ENCODE measurements at regions not wholly inside any gene's neighbourhood (a gene's known extent, or its start where the extent isn't known, plus 50 kb on each side); places are given as distances from the start of the nearest gene placed in this dataset.
A peak's percentile ranks its signal among the peaks of the same experiment; 100 is the strongest.
"Not testable (repeated sequence)": the region's sequence is repeated elsewhere in the genome, so short reads cannot be mapped to it uniquely, and the experiment has no call there.

DNA sequence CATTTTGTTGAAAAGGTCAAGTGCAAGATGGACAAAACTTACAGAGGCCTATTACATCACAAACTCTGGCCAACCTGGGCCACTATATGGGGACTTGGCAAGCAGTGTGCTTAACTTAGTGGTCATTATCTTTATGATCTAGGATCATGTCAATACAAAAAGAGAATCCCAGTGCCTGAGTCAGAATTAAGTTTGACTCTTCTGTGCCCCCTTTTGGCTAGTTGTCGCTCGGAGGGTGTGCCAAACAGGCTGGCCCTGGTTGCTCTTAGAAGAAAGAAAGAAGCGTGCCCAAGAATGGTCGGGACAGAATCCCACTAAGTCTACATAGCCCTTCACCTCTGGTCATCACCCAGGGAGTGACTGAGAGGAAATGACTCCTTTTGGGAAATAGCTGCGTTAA lies 100.1 kb downstream of the EIF4E start:
- DNase-seq (ENCODE audit: low read depth) = no peak

DNA sequence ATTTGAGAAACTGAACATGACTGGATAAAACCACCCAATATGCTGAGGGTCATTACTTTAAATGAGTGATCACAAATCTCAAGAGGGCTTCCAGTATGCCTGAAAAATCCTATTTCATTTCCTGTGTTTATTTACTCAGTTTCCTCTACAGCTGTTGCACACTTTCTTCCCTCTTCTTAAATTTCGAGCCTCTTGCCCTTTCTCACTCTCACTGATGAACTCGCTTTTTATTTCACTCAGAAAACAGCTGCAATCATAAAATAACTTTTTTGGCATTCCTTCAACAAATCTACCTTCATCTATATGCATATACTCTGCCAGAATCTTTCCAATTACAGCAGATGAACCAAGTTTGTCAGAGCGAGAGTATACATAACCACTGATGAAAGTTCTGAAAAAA lies 101.3 kb downstream of the EIF4E start:
- no peak for DNase-seq (ENCODE audit: low read depth)

DNA sequence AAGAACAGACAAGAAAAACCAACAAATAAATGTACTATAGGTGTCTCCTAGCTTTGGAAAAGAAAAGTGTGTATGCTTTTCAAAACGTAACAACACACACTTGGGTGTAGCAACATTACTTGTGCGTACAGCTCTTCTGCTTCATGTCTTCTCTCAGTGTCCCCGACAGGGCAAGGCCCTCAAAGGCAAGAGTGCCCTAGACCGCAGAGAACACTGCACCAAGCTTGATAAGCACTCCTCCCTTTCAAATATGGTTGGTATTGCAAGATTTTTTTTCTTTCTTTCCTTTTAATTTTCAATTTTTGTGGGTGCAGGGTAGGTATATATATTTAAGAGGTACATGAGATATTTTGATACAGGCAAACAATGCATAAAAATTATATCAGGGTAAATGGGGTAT lies 106.8 kb downstream of the EIF4E start:
- DNase-seq (ENCODE audit: low read depth) = no peak

DNA sequence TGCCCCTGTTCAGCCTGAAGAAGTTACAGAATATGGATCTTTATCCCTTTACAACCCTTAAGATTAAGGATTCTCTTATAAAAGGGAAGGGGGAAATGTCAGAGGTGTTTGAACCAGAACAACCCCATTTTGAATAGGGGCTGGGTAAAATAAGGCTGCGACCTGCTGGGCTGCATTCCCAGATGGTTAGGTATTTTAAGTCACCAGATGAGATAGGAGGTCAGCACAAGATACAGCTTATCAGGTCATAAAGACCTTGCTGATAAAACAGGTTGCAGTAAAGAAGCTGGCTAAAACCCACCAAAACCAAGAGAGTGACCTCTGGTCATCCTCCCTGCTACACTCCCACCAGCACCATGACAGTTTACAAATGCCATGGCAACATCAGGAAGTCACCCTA lies 110.8 kb downstream of the EIF4E start:
- DNase-seq (ENCODE audit: low read depth) = not testable (repeated sequence)

DNA sequence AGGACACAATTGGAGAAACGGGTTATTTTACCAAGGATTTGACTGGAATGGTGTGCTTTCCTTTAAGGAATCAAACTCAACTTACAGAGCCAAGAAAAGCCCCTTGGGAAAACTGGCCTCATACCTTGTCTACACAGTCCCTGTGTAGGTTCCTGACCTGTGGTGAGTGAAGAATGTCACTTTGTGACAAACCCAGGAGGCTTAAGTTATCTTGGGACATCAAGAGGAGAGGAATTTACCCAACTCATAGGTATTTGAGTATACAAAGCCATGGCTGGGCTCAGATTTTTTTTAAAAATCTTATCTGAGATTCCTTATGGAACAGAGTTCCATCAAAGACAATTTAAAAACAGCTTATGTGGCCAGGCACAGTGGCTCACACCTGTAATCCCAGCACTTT lies 112.1 kb downstream of the EIF4E start:
- no peak for DNase-seq (ENCODE audit: low read depth)

DNA sequence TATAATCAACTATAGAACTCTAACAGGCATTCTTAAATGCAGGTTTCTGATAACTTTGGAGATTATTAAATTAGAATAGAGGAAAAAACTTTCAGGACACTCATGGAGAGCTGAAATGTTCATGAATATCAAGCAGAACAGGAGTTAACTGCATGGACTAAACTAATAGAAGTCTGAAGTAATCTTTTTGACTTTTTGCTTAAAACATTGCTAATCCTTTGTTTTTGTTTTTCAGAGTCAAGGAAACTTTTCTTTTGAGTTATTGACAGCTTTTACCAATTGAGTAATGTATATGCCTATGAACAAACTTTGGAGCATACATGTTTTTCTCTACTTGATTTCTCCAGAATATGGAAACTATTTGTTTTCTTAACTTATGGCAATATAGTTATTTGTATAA lies 112.5 kb downstream of the EIF4E start:
- DNase-seq (ENCODE audit: low read depth) = no peak

DNA sequence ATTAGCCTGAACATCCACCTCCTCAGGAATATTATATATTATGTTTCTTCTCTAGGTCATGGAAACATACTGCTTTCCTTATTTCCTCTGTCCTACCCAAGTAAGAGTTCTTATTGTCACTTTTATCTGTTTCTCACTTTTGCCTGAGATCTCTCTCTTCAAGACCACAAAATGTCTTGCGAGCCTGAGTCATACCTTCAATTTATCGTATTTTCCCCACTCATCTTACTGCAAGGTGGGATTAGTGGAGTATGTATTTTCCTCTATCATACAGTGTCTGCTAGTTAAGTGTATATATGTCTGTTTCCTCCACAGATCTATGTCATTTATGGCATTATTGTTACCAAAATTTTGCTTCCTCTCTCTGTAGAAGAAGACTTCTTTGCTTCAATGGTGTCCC lies 124.5 kb downstream of the EIF4E start:
- no peak for DNase-seq (ENCODE audit: low read depth)

DNA sequence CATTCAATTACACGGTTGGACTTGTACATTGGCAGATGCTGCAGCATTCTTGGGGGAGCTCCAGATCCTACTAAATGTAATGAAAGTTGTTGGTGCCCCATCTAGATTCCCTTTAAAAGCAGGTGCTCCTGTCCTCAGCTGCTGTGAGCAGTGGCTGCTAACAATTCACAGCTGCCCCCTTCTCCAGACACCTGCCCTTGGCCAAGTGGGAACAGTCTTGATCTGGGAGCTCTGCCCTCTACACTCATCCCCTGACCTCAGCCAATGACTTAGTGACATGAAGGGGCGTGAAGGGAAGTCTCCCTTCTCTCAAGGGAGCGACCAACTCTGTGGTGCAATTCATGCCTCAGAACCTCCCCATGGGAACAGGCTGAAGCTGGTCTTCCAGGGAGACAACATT lies 125.7 kb downstream of the EIF4E start:
- no peak for DNase-seq (ENCODE audit: low read depth)

DNA sequence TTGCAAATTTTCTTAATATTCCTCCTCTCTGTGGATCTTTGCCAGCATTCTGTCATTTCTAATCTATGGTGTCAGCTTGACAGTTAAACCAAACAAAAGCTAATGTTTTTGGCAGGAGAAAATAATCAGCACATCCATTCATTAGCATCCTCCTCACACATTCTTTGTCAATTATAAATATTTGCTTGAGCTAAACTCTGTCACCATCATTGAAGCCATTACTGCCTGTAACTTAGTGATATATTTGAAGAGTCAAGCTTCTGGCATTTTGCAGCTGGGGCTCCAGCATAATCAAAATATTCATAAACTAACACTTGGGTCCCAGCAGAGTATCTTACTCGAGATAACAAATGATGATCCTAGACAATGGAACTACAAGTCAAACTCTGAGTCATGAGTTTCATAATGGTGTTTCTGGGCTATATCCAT lies 126.1 kb downstream of the EIF4E start:
- DNase-seq (ENCODE audit: low read depth) = no peak

DNA sequence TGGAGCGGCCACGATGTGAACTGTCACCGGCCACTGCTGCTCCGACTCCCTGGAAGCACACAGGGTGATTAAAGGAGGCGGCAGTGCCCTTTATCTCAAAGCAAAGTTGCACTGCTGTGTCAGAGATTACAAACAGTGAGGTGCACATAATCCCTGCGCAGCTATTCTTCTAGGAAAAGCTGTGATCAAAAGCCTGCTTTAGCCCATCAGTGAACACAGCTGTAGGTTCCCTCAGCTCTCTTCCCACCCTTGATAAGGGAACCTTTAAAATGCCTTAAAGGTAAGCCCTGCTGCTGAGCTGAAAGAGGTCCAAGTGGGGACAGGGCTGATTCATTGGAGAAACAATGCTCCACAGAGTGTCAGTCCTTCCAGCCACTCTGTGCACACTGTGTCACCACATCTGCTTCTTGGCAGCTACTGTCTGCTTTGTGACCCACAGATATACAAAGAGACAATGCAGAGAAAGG lies 127.6 kb downstream of the EIF4E start:
- no peak for DNase-seq (ENCODE audit: low read depth)

DNA sequence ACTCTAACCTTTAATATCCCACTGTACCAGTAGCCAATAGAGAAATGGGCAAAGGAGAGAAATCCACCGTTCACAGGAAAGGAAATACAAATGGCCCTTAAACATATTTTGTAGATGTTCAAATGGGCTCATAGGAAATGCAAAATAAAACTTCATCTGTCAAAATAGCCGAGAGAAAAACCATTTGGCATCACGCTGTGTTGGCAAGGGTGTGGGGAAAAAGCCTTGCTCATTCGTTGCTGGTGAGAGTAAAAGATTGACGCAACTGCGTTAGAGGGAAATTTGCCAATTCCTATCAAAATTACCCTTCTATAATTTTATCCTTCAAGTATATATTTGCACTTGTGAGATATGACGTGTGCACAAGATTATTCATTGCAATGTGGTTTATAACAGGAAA lies 131.9 kb downstream of the EIF4E start:
- no peak for DNase-seq (ENCODE audit: low read depth)

DNA sequence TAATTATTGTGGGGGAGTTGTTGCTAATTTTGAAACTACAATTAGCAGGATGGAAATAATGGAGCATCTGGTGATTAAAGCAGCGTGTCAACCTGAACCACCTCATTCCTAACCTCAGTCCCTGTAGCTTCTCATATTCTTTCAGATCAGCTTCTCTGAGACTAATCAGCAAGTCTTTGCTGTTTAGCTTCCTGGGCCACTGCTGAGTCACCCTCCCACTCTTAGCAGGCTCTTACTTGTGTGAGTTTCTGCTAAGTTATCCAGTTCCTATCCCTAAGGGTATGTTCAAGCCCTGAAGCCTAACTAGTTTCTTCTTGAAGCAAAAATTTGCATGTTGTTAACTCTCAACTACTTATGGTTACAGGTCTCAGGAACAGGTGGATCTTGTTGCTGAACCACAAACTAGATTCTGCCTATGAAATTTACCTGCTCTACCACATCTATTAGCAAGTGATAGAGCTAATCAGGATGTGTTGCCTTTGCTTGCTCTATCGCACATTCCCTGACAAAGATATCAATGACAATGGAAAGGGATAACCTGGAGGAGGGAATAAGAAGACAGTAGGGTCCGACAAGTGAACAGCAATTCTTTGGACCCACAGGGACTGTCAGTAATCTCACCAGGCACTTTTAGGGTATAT lies 134.2 kb downstream of the EIF4E start:
- peak; percentile 25 for DNase-seq (ENCODE audit: low read depth)

DNA sequence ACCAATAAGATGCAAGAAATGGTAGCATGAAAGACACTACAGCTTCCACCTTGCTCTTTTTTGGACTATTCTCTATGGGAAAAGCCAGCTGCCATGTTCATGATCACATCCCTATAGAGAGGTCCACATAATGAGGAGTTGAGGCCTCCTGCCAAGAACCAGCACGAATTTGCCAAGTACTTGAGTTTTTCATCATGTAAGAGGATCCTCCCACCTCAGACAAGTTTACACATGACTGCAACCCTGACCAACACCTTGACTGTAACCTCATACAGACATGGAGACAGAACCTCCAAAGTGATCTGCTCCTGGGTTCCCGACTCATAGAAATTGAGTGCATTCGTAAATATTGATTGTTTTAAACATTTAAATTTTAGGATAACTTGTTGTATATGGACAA lies 135.2 kb upstream of the TSPAN5 start:
- no peak for DNase-seq (ENCODE audit: low read depth)

DNA sequence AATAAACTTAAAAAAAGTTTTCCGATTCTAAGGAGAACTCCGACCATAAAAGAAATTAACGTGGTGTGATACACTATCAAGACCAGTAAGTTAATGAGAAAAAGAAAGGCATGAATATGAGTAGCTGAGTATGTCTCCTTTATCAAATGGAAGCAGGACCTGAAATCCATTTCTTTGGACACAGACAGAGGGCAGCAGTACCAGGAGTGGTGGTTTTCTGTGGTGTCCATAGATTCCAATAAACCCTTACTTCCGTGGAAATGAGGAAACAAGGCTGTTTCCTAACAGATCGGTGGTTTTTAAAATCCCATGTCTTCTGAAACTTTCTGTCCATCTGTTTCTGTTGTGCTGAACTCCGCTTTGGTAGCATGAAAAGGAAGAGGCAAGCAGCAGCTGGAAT lies 128.5 kb upstream of the TSPAN5 start:
- no peak for DNase-seq (ENCODE audit: low read depth)

DNA sequence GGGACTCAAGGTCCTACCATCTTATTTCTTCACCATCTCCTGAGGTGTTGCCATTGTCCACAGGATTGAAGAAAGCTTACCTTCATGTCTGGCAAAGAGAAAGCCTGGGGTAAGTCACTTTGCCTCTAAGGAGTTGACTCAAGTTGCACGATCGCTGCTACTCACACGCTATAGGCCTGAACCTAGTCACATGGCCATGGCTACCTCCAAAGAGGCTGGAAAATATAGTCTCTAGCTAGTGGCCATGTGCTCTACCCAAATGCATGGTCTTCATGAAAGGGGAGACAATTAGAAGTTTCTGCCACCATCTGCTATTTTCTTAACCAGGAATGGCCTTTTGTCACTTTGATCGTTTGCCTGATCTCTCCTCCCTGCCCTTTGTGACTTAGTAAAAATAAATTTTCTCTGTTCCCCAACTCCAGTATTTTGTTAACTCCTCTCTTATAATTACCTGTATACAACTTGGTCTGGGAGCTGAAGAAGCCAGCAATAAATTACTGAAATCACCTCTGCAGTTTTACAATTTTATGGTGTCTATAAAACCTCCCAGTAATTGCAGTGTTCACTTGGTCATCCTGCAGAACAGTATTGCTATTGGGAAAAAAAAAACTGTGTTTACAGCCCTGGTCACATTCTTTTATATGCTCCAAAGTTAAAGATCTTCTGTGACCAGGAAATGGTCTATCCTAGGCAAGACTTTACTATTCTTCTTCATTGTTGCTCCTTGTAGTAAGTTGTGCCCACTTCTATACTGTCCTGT lies 126.7 kb upstream of the TSPAN5 start:
- DNase-seq (ENCODE audit: low read depth) = no peak

DNA sequence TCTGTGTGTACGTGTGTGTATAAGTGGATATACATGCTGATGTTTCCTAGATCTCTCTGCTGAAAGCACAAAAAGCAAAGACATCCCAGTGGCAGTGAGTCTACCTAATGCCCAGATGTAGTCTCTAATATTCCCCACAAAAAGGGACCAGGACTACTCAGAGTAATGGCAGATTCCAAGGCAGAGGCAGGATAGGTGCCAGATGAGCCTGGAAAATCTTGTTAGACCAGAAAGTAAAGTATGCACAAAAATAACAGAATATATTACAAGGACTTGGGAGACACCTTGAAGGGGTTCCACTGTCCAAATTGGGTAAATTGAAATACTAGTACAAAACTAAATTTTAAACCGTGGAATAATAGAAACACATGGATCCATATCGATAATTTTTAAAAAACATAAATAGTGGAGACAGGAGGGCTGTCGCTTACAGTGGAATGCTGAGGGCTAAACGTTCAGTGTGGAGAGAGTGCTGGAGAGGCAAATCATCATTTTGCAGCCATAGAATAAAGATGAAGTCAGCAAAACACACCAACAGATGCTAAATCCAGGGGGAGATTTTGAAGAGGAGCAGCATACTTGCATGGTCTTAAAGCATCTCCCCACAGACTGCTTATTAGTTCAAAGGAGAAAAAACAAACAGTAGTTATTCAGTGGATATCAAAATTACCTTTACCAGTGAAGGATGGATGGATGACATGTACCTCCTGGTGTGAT lies 123.4 kb upstream of the TSPAN5 start:
- DNase-seq (ENCODE audit: low read depth) = no peak

DNA sequence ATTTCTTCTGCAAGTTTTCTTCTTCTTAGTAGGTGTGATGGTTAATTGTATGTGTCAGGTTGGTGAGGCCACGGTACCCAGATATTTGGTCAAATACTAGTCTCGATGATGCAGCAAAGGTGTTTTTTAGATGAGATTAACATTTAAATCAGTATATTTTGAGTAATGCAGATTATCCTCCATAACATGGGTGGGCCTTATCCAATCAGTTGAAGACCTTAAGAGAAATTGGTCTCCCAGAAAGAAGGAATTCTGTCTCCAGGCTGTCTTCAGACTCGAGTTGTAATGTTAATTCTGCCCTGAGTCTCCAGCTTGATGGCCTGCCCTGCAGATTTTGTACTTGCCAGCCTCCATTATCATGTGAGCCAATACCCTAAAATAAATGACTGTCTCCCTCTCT lies 122.5 kb upstream of the TSPAN5 start:
- no peak for DNase-seq (ENCODE audit: low read depth)

DNA sequence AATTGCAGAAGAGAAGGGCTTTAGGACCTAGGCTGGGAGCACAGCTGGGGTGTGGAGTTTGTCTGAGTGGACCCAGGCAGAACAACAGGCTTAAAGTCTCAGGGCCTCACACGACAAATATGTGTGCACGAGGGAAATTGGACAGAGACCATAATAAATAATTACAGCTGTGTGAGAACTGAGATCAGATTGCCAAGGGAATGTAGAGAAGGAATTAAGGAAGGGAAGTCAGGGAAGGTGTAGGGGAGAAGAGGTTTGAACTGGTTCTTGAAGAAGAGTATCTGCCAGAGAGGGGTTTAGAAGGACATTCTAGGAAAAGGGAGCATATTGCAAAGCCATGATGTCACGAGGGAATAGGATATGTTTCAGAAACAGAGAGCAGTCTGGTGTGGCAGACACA lies 120.7 kb upstream of the TSPAN5 start:
- DNase-seq (ENCODE audit: low read depth) = no peak

DNA sequence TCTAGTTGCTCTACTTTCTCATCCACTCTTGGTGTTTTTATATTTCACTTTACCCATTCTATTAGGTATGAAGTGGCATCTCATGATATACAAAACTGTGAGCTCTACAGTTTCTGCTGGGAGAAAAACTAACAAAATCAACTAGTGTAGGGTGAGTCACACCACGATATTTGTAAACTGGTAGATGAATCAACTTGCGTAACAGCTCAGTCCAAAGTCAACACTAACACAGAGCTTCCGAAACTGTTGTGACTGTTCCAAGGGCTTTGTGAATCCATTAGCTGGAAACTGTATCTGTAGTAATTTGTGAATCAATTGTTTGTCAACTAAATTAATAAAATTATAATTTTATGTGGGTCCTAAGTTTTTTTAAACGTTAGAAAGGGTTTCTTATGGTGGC lies 119.8 kb upstream of the TSPAN5 start:
- DNase-seq (ENCODE audit: low read depth) = no peak

DNA sequence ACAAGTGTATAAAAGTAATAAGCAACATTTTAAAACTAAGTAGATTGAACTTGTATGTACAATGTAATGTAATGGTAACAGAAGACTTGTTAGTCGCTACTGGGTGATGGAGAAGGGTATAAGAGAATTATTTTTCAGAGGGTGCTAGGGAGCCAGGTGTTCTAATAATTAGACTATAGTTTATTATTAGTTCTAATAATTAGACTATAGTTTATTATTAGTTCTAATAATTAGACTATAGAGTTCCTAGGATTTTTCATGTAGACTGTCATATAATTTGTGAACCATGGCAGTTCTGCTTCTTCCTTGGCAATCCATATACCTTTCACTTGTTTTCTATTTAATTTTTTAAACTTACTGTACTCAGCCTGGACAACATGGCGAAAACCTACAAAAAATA lies 117.3 kb upstream of the TSPAN5 start:
- no peak for DNase-seq (ENCODE audit: low read depth)

DNA sequence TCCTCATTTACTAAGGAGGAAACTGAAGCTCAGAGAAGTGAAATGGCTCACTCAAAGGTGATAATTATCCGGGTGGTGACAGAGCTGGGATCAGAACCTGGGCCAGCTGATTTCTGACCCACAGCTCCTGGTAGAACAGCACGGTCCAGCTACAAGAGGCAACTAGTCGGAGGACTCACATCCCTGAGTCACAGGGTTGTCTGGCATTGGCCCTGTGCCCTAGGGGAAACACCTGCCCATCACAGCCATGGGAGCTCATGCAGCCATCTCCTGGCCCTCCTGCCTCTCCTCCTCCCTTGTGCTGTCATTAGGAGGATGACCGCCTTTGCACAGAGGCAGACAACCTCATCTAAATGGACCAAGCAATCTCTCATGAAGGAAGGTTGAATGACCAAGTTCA lies 115.2 kb upstream of the TSPAN5 start:
- no peak for DNase-seq (ENCODE audit: low read depth)

DNA sequence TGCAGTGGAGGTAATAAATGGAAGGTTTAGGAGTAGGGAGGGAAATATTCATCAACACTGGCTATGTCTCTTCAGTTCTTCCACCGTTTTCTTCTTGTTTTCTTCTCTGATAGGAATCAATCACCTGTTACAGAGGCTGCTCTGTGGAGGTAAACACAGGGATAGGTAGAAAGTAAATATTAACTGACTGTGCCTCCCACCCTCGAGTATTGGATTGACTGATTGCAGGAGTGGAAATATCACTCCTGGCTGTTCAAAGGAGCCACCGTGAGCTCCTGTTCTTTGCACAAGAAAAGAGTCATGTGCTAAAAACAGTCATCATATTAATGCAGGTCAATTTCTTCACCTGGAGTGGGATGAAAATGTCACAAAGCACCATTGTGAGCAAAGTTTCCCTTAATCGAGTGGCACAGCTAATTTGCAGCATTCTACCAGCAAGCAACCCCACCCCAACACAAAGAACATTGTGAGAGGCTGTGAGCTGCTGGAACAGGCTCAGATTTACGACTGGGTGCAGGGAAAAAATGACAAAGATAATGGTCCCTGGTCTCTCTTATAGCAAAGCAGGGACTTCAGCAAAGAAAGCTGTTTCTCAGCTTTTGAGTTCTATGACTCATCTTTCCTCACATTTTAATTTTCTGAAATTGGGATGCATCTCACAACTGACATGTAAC lies 113.7 kb upstream of the TSPAN5 start:
- no peak for DNase-seq (ENCODE audit: low read depth)

DNA sequence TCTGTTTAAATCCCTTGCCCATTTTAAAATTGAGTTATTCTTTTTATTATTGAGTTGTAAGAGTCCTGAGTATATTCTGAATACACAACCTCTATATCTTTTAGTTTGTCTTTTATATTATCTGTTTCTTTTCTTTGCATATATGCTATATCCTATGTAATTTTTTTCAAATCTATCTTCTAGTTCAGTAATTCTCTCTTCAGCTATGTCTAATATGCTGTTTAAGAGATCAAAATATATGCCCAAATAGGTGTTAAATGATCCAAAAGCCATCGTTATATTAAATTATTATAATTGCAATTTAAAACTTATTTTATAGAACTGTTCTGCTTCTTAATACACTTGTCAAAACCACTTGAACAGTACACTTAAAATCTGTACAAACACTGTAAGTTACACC lies 107.4 kb upstream of the TSPAN5 start:
- DNase-seq (ENCODE audit: low read depth) = no peak

All from activated T-helper 9 cell treated with anti-CD3 and anti-CD28 coated beads, Interleukin-2, amount 50 U/mL, for 16 hours (primary cell).